Activated CD4-positive, CD25-positive, alpha-beta regulatory T cell (primary cell): ENCODE measurements at regions not wholly inside any gene's neighbourhood (a gene's known extent, or its start where the extent isn't known, plus 50 kb on each side); places are given as distances from the start of the nearest gene placed in this dataset.

ENCODE experiments used
- DNase-seq, 4 experiments: peaks; one replicate each; lab custom pipeline; 2025; lab: John Stamatoyannopoulos, UW

GRCh38 chr9:118515947-118516346 is 811.7 kb downstream of the TLR4 start:
- DNase-seq, result no peak

GRCh38 chr9:118521261-118521660 is 817.1 kb downstream of the TLR4 start:
- no peak for DNase-seq

- DNase-seq, result no peak
Observed at GRCh38 chr9:118522093-118523028, 818.2 kb downstream of the TLR4 start.

GRCh38 chr9:118527261-118527660 is 823.1 kb downstream of the TLR4 start:
- DNase-seq, result no peak

- no peak for DNase-seq
Observed at GRCh38 chr9:118529210-118529609, 825.0 kb downstream of the TLR4 start.

- no peak for DNase-seq
Observed at GRCh38 chr9:118529624-118530214, 825.5 kb downstream of the TLR4 start.

GRCh38 chr9:118532592-118532991 is 828.4 kb downstream of the TLR4 start:
- no peak for DNase-seq

- DNase-seq, result no peak
Observed at GRCh38 chr9:118533101-118533500, 828.9 kb downstream of the TLR4 start.

- DNase-seq, result no peak
Observed at GRCh38 chr9:118533850-118534249, 829.6 kb downstream of the TLR4 start.

- no peak for DNase-seq
Observed at GRCh38 chr9:118536153-118536552, 832.0 kb downstream of the TLR4 start.

GRCh38 chr9:118538959-118539358 is 830.3 kb downstream of the BRINP1 start:
- DNase-seq, result no peak

- no peak for DNase-seq
Observed at GRCh38 chr9:118553465-118553864, 815.8 kb downstream of the BRINP1 start.

GRCh38 chr9:118554987-118555386 is 814.2 kb downstream of the BRINP1 start:
- DNase-seq, result no peak

GRCh38 chr9:118558026-118558425 is 811.2 kb downstream of the BRINP1 start:
- no peak for DNase-seq

- DNase-seq, result no peak
Observed at GRCh38 chr9:118558891-118559290, 810.3 kb downstream of the BRINP1 start.

GRCh38 chr9:118561051-118561450 is 808.2 kb downstream of the BRINP1 start:
- DNase-seq, result no peak

GRCh38 chr9:118563677-118564076 is 805.6 kb downstream of the BRINP1 start:
- DNase-seq, result no peak

GRCh38 chr9:118567861-118568260 is 801.4 kb downstream of the BRINP1 start:
- DNase-seq, result no peak

- no peak for DNase-seq
Observed at GRCh38 chr9:118568704-118569103, 800.5 kb downstream of the BRINP1 start.

- no peak for DNase-seq
Observed at GRCh38 chr9:118569148-118569547, 800.1 kb downstream of the BRINP1 start.

GRCh38 chr9:118570066-118570465 is 799.2 kb downstream of the BRINP1 start:
- no peak for DNase-seq

- no peak for DNase-seq
Observed at GRCh38 chr9:118575341-118576070, 793.7 kb downstream of the BRINP1 start.

GRCh38 chr9:118577121-118577520 is 792.1 kb downstream of the BRINP1 start:
- no peak for DNase-seq
